HG03060 (cell line): ENCODE measurements at regions not wholly inside any gene's neighbourhood (a gene's known extent, or its start where the extent isn't known, plus 50 kb on each side); places are given as distances from the start of the nearest gene placed in this dataset.

Source experiments
- ATAC-seq: cut with Tn5 transposase; IDR thresholded peaks from one replicate; pipeline ENCODE4 v1.9.1; 2021; ENCODE audit warnings: low read depth, moderate number of reproducible peaks; ENCODE audit not compliant: unreplicated experiment

DNA sequence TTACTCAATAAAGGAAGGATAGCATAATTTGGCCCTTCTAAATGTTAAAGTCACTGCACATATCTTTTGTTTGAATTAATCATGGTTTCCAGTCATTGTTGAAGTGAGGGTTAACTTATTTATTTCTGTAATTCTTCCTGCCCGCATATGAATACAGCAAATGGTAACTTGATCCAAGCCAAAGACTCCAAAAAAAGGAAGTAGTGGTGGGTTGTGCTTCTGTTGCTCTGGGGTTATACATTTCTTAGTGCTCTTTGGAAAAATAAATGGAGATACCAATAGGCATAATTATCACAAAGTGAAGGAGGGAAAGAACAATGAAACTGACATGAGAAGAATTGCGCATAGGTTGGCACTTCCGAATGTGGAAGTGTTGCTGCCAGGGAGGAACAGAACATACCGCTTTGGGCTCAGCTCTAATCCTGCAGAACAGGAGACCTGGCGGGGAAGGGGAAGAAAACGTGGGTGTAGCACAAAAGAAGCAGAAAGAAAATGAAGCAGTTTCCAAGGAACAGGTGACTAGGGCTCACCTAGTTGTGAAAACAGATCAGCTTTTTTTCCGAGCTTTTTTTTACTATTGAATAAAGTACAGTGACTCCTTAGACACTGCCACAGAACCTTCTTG is 69.7 kb upstream of the TAF11L2 start:
- no peak for ATAC-seq

DNA sequence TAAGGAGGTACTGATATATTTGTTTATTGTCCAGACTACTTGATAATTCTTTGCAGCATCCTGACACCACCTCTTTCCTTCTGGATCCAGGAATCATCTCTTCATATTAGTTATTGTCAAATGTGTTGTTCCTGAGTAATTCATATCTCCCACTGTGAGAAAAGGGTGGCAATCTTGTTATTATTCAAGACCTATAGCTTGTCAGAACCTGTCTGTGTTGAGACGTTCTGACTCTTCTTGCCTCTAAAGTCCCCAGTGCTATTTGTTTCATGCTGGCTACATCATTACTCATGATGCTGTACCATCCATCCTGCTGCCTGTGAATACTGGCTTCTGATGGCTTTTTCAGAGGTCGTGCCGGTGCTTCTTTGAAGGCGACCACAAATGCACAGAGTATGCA is 68.7 kb upstream of the TAF11L2 start:
- ATAC-seq = no peak

DNA sequence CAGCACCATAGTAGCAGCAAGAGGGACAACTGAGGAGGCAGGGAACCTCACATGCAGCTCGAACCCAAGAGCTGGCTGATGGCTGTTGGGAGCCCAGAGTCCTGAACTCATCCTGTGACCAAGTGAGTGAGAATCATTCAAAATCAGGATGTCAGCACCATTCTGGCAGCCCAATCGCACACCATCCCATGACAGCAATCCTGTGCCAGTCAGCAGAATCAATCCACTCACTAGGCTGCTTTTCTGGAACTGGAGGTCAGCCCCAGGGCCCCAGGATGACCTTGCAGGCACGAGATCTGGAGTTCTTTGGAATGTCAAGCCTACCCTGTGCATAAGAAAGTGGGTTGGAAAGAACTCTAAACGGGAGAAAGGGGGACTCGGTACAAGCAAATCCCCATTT is 67.8 kb upstream of the TAF11L2 start:
- no peak for ATAC-seq

DNA sequence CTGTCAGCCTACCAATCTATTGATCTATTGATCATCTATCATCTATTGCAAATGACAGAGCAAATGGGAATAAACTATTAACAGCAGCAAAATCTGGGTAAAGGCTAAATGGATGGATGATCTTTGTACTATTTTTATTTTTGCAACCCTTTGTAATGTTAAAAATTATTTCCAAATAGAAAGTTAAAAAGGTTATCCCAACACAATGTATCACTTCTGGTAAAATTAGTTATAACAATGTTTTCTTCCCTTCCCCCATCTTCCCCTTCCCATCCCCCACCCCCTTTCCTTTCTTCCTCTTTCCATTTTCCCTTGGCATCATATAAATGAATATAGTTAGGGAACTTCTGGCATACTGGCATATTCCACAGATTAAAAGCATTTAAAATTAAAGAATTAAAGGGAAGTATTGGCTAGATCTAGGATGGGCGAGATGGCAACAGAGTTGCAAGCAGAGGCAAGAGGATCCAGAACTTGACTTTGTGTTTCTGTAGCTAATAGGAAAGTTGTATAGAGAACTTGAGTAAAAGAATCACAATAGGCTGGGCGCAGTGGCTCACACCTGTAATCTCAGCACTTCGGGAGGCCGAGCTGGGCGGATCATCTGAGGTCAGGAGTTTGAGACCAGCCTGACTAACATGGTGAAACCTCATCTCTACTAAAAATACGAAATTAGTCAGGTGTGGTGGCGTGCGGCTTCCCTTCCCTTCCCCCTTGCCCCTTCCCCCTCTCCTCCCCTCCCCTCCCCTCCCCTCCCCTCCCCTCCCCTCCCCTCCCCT is 66.6 kb upstream of the TAF11L2 start:
- ATAC-seq = no peak

DNA sequence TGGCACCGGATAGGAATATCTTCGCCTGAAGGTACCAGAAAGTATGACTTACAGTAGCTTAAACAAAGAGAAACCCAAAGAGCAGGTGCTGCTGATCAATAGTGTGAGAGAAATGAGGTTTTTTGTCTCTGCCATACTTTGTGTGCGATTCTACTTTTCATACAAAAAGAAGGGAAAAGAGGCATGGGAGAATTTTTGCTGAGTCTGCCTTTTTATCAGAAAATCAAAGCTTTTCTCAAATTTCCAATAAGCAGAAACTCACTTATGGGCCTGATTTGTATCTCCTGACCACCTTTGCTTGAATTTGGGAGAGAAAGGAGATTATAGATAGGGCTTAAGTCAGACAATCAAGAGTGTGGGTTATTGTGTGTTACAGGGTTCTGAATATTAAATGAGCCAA is 65.5 kb upstream of the TAF11L2 start:
- no peak for ATAC-seq

DNA sequence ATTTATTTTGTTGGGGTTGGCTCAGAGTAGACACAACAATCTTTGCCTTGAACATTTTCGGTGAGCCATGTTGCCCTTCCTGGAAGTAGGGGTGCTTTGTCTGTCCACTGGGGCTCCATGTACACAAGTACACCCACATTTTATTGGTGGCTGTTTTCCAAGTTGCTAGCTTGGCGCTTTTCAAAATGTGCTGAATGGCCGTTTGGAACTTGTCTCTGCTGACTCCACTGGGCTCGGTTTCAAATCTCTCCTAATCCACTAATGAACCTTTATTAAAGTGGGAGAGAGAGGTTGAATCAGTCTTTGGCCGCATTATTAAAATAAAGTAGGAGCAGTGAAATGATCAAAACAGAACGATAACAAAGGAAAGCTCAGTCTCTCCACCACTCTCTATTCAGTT is 64.6 kb upstream of the TAF11L2 start:
- ATAC-seq = no peak

DNA sequence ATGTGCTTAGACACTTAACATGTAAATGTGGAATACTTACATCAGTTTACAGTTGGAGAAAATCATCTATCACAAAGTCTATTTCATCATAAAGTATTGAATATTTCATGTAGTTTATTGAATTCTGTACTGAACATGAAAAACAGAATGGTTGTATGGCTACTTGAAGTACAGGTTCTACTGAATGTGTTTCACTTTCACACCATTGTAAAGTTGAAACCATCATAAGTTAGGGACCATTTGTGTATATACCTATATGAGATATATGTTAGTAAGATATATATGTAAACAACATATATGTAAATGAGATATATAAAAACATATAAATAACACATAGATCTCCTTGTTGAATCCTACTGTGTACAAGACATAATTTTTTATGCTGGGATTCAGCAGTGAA is 63.0 kb upstream of the TAF11L2 start:
- ATAC-seq = no peak

DNA sequence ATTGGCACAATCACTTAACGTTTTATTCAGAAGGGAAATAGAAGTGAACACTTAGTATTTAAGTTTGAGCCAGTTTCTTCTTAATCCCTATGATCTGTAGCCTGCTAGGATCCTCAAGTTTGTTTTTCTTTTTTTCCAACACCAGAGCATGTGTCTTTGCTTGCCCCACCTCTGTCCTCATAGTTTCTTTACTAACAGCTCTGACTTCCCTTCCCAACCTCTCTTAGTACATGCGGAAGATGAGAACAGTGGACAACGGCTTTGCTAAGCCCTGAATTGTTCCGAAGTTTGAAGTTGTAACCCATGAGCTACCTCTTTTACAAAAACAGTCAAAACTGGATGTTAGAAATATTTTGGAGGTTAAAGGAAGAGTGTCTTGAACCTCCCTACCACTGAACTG is 61.7 kb upstream of the TAF11L2 start:
- no peak for ATAC-seq

DNA sequence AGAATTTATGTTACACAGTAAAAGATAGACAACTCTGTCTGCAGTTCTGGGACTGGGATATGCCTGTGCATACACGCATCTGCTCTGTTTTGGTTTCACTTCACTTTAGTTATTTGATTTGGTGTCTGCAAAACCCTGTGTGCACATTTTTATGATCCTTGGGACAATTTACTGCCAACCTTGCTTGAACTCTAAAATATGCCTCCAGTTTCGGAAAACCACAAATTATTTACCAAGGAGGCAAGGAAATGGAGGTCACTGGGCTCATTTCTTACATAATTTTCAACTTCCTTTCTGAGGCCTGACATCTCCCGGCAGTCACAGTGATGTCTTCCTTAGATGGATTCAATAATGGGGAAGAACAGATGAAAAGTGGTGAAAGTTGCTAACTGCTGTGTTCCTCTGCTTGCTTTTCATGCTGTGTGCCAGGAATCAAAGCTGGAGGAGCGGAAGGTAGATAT is 61.2 kb upstream of the TAF11L2 start:
- no peak for ATAC-seq

DNA sequence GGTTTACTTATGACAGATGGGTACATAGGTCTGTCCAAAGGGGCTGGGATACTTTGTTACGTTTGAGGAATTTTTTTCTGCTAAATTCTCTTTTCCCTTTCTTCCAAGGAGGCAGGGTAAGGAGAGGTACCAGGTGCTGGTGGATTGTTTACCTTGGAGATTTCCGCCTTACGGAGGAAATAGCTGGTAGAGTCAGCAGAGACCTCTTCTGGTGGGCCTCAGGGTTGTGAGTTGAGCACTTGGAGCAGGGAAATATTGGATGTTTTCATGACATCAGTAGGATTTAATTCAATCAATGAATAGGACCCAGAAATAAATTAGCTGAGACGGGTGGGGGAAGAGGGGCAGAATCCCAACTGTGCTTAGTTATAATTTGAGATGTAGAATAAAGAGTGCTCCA is 60.0 kb upstream of the TAF11L2 start:
- ATAC-seq = no peak

DNA sequence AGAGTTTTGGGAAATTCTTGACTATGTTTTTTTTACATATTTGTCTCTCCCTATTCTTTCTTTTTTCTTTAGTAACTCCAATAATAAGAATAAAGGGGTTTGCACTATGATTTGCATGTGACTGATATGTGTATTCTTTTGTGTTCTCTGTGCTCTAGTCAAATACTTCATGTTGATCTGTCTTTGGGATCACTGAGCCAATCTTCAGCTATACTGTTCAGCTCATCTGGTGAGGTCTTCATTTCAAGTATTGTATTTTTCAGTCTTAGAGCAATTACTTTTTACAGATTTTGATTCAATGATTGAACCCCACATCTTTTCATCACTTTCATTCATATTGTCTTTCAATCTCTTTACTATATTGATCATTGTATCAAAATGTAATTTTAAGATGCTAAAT is 58.1 kb upstream of the TAF11L2 start:
- no peak for ATAC-seq

DNA sequence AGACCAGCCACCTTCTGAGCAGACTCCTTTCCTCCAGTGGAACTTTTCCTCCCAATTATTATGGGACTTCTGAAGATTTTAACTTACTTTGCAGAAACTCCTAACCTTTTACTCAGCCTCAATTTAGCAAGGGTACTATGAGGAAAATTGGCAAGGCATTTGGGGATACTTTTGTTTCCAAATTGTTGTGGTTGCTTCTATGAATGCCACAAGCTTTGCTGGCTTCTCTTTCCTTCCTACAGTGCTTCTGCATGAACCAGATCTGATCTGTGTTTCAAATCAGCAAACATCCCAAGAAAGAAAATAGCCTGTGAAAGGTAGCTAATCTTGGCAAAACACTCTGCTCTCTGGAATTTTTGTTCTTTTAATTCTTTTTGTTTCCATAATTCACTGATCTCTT is 57.3 kb upstream of the TAF11L2 start:
- no peak for ATAC-seq

DNA sequence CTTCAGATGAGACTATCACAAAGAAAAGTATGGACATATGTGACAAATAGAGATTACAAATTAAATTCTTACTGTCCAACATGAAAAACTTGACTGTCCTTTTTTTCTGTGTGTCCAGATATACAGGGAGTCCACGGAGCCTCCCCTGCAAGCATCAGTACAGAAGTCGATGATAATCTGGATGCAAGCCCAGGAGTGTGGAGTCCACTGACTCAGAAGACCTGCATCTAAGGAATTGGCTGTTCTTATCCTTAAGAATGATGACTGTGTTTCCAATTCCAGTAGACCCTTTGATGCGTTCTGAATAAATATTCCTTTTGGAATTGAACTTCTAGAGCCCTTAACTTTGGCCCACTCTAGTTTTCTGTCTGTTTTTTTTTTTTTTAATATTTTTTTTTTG is 56.7 kb upstream of the TAF11L2 start:
- no peak for ATAC-seq

DNA sequence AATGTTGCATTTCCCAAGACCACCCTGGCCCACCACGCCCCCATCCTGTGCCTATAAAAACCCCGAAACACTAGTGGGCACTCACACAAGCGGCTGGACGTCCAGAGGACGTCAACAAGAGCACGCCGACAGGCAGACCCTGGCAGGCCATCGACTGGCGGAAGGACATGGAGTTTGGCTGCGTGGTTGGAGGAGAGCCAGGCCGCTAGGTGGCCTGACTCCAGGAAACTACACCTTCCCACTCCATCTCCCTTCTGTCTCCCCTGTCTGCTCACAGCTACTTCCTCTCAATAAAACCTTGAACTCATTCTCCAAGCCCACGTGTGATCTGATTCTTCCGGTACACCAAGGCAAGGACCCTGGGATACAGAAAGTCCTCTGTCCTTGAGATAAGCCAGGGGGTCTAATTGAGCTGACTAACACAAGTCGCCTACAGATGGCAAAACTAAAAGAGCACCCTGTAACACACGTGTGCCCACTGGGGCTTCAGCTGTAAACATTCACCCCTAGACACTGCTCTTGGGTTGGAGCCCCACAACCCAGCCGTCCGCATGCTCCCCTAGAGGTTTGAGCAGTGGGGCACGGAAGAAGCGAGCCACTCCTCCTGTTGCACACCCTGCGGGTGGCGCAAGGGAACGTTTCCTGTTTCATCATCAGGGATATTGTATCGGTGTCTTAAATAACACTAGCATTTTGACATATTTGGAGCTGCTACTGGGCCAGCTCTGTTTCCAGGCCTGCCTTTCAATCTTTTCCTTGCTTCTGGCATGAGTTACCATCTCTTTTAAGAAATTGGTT is 54.5 kb upstream of the TAF11L2 start:
- no peak for ATAC-seq

DNA sequence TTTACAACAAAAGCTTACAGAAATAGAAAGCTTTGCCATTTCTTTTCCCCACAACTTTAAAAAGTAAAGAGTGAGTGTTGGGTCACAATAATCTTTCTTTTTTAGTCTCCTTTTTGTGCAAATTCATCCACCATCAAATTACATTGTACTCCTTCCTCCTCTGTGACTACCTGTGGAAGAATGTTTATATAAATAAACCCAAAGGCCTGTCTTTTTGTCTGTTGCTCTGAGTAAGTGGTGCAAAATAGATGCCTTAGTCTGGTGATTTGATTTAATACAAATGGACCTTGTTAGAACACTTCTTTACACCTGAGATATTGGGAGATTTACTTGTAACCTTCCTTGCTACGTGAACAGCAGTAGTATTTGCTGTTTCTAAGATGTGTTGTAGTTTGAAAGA is 53.5 kb upstream of the TAF11L2 start:
- no peak for ATAC-seq

DNA sequence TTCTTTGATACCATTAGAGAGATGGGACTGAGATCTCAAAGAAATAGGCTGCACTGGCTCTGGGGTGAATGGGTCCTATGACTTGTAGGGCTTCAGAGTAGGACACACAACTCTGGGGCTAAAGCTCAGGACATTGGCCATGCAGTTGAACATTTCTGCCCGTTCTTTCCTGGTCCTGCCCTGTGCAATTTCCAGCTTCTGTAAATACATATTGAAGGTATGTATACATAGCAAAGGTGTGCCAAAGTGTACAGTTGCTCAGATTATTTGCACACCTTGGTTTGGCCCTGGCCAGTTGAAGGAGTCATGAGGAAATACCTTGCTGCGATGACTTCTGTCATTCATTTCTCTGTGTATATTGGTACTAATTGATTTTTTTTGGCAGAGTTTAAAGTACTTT is 52.8 kb upstream of the TAF11L2 start:
- no peak for ATAC-seq
